ENCODE measurements at regions not wholly inside any gene's neighbourhood (a gene's known extent, or its start where the extent isn't known, plus 50 kb on each side); places are given as distances from the start of the nearest gene placed in this dataset.
"Not testable (repeated sequence)": the region's sequence is repeated elsewhere in the genome, so short reads cannot be mapped to it uniquely, and the experiment has no call there.

- TF ChIP-seq CTCF (IDR thresholded peaks at IDR 0.05; ENCODE audit: low read depth, low read length): no peak
- no peak for DNase-seq (ENCODE audit: extremely low read depth, low read depth)
Observed at GRCh38 chr5:130939059-130939458, 226.0 kb downstream of the HINT1 start.

- TF ChIP-seq CTCF (IDR thresholded peaks at IDR 0.05; ENCODE audit: low read depth, low read length): no peak
- DNase-seq (ENCODE audit: extremely low read depth, low read depth): no peak
Observed at GRCh38 chr5:130937046-130937445, 228.0 kb downstream of the HINT1 start.

GRCh38 chr5:130923543-130924124 is 241.4 kb downstream of the HINT1 start:
- no peak for TF ChIP-seq CTCF (IDR thresholded peaks at IDR 0.05; ENCODE audit: low read depth, low read length)
- no peak for DNase-seq (ENCODE audit: extremely low read depth, low read depth)

GRCh38 chr5:130912088-130912487 is 253.0 kb downstream of the HINT1 start:
- no peak for DNase-seq (ENCODE audit: extremely low read depth, low read depth)
- no peak; the same call in 1 of the 2 replicates for TF ChIP-seq CTCF (IDR thresholded peaks at IDR 0.05; ENCODE audit: low read depth, low read length)

GRCh38 chr5:130908186-130908585 is 256.9 kb downstream of the HINT1 start:
- no peak for DNase-seq (ENCODE audit: extremely low read depth, low read depth)
- TF ChIP-seq CTCF (IDR thresholded peaks at IDR 0.05; ENCODE audit: low read depth, low read length): no peak

- not testable (repeated sequence) for DNase-seq (ENCODE audit: extremely low read depth, low read depth)
Observed at GRCh38 chr5:130897537-130898195, 267.4 kb downstream of the HINT1 start.

- not testable (repeated sequence) for DNase-seq (ENCODE audit: extremely low read depth, low read depth)
Observed at GRCh38 chr5:130897181-130897536, 267.9 kb downstream of the HINT1 start.

GRCh38 chr5:130896636-130897035 is 268.4 kb downstream of the HINT1 start:
- no peak for TF ChIP-seq CTCF (IDR thresholded peaks at IDR 0.05; ENCODE audit: low read depth, low read length)
- no peak for DNase-seq (ENCODE audit: extremely low read depth, low read depth)
